Esophagus muscularis mucosa (tissue), 4 donors: ENCODE measurements at regions not wholly inside any gene's neighbourhood (a gene's known extent, or its start where the extent isn't known, plus 50 kb on each side); places are given as distances from the start of the nearest gene placed in this dataset.

Source experiments
- EP300 ChIP-seq: sonication (generic); formaldehyde crosslinking; IDR thresholded peaks from one replicate; pipeline ENCODE4 v1.6.1; 2017; ENCODE audit warnings: antibody characterized with exemption
- POLR2A ChIP-seq: fragments of 450-650 bp; IDR thresholded peaks from one replicate; pipeline ENCODE4 v1.6.1; 2017; ENCODE audit warnings: antibody characterized with exemption, moderate library complexity, mild to moderate bottlenecking, low read depth
- POLR2AphosphoS5 ChIP-seq, 2 donors: sonication (generic); formaldehyde crosslinking; IDR thresholded peaks; one replicate each; pipeline ENCODE4 v1.6.1; 2017; ENCODE audit warnings: antibody characterized with exemption in 2 of 2
- TF ChIP-seq, protein P1 (sequence below), 3 experiments: fragments of 200-600 bp in 2 of 3; fragments of 450-650 bp in 1 of 3; sonication (generic) in 2 of 3; IDR thresholded peaks; one replicate each; pipeline ENCODE4 v1.5.1; 2017 to 2019; ENCODE audit warnings: antibody characterized with exemption in 3 of 3, mild to moderate bottlenecking in 2 of 3, moderate library complexity in 1 of 3

DNA sequence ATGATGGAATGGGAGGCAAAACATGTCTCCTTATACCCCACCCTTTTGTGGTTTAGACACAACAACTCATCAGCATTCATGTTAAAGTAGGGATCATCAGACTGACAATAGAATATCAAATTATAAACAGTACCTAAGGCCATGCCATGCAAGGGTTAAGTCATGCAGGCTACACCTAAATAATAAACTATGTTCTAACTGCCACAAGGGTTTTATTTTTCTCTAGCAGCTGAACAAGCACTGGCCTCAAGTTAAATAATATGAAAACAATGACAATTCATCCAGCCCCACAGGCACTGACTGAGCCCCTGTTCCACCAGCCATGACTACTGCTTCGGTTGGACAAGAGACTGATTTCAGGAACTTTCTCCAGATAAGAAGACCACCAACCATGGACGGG is 164.5 kb upstream of the PIRT start:
- TF ChIP-seq POLR2AphosphoS5 (IDR thresholded peaks at IDR 0.05), result no peak
- TF ChIP-seq, protein P1, sequence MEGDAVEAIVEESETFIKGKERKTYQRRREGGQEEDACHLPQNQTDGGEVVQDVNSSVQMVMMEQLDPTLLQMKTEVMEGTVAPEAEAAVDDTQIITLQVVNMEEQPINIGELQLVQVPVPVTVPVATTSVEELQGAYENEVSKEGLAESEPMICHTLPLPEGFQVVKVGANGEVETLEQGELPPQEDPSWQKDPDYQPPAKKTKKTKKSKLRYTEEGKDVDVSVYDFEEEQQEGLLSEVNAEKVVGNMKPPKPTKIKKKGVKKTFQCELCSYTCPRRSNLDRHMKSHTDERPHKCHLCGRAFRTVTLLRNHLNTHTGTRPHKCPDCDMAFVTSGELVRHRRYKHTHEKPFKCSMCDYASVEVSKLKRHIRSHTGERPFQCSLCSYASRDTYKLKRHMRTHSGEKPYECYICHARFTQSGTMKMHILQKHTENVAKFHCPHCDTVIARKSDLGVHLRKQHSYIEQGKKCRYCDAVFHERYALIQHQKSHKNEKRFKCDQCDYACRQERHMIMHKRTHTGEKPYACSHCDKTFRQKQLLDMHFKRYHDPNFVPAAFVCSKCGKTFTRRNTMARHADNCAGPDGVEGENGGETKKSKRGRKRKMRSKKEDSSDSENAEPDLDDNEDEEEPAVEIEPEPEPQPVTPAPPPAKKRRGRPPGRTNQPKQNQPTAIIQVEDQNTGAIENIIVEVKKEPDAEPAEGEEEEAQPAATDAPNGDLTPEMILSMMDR (IDR thresholded peaks at IDR 0.05), result no peak
- no peak for TF ChIP-seq POLR2A
- no peak for TF ChIP-seq EP300
